H1 (cell line): ENCODE measurements at regions not wholly inside any gene's neighbourhood (a gene's known extent, or its start where the extent isn't known, plus 50 kb on each side); places are given as distances from the start of the nearest gene placed in this dataset.

Source experiments
- ATF3 ChIP-seq: IDR thresholded peaks from 2 replicates; pipeline ENCODE4 v1.6.1; 2011; ENCODE audit warnings: low read depth, mild to moderate bottlenecking, low read length; ENCODE audit not compliant: insufficient read depth
- BCL11A ChIP-seq, 2 experiments: IDR thresholded peaks; one replicate each; pipeline ENCODE4 v1.6.1; 2011; ENCODE audit warnings: low read depth in 2 of 2, low read length in 2 of 2, mild to moderate bottlenecking in 2 of 2
- CBX8 ChIP-seq: fragments of 300-800, 300-1000 bp; sonication (generic); IDR thresholded peaks from 2 replicates; pipeline ENCODE4 v1.7.1; 2016; ENCODE audit warnings: low read depth, low read length, borderline replicate concordance
- CHD7 ChIP-seq: fragments of 300-600 bp; sonication (generic); IDR thresholded peaks from 2 replicates; pipeline ENCODE4 v1.7.1; 2012; ENCODE audit warnings: low read length, moderate library complexity, mild to moderate bottlenecking, inconsistent platforms; ENCODE audit not compliant: insufficient replicate concordance
- GTF2F1 ChIP-seq: IDR thresholded peaks from 2 replicates; pipeline ENCODE4 v1.6.1; 2012; ENCODE audit warnings: low read depth, low read length, improper control_type of control experiment, borderline replicate concordance
- KDM4A ChIP-seq: IDR thresholded peaks from one replicate; pipeline ENCODE4 v1.7.1; 2012; ENCODE audit warnings: low read depth, mild to moderate bottlenecking, moderate library complexity, low read length, inconsistent platforms; ENCODE audit not compliant: severe bottlenecking
- NRF1 ChIP-seq: IDR thresholded peaks from 2 replicates; pipeline ENCODE4 v1.6.1; 2011; ENCODE audit warnings: mild to moderate bottlenecking, low read depth, low read length, improper control_type of control experiment
- POLR2AphosphoS5 ChIP-seq: IDR thresholded peaks from 2 replicates; pipeline ENCODE4 v1.6.1; 2011; ENCODE audit warnings: low read depth, low read length
- RAD21 ChIP-seq, 2 experiments: IDR thresholded peaks in 1 of 2; conservative IDR thresholded peaks in 1 of 2; 2 replicates each; pipeline ENCODE4 v1.6.1; 2011; ENCODE audit warnings: low read depth in 2 of 2, low read length in 2 of 2, improper control_type of control experiment in 1 of 2, inconsistent platforms in 1 of 2, mild to moderate bottlenecking in 1 of 2, moderate library complexity in 1 of 2
- RFX5 ChIP-seq: IDR thresholded peaks from 2 replicates; pipeline ENCODE4 v1.6.1; 2011; ENCODE audit warnings: low read depth, low read length, improper control_type of control experiment, borderline replicate concordance
- SUZ12 ChIP-seq: fragments of 200-600 bp; sonication (generic); IDR thresholded peaks from 2 replicates; pipeline ENCODE4 v1.6.1; 2012; ENCODE audit warnings: mild to moderate bottlenecking, inconsistent platforms, low read length, moderate library complexity, mixed read lengths
- YY1 ChIP-seq: IDR thresholded peaks from 2 replicates; pipeline ENCODE4 v1.6.1; 2011; ENCODE audit warnings: low read depth, mild to moderate bottlenecking, low read length

- no peak for TF ChIP-seq CHD7
- TF ChIP-seq CBX8: no peak
- no peak for TF ChIP-seq SUZ12
- TF ChIP-seq RFX5: no peak
- TF ChIP-seq RAD21 (IDR thresholded peaks at IDR 0.05 in 1 of 2, conservative IDR thresholded peaks at IDR 0.05 in 1 of 2; ENCODE audit: low read depth in 2 of 2, low read length in 2 of 2): no peak
- no peak for TF ChIP-seq NRF1
- TF ChIP-seq BCL11A (IDR thresholded peaks at IDR 0.05; ENCODE audit: low read depth in 2 of 2, low read length in 2 of 2): no peak
- TF ChIP-seq KDM4A: no peak
- no peak for TF ChIP-seq YY1
- no peak for TF ChIP-seq GTF2F1
- TF ChIP-seq POLR2AphosphoS5: no peak
- TF ChIP-seq ATF3: no peak
Observed at GRCh38 chr12:43097471-43097870, 454.5 kb downstream of the ADAMTS20 start (continued).
